T follicular helper cell (primary cell): ENCODE measurements at regions not wholly inside any gene's neighbourhood (a gene's known extent, or its start where the extent isn't known, plus 50 kb on each side); places are given as distances from the start of the nearest gene placed in this dataset.

Experiments used
- DNase-seq: peaks from one replicate; pipeline ENCODE4 v3.0.0-alpha.2; 2020; ENCODE audit warnings: low read depth

- DNase-seq = no peak
These were observed 259.6 kb upstream of the RGS6 start for GRCh38 chr14:71672596-71672995.

- no peak for DNase-seq
These were observed 256.9 kb upstream of the RGS6 start for GRCh38 chr14:71675126-71675899.

- no peak for DNase-seq
These were observed 256.3 kb upstream of the RGS6 start for GRCh38 chr14:71675900-71676287.

GRCh38 chr14:71680736-71681387 lies 251.4 kb upstream of the RGS6 start:
- no peak for DNase-seq

GRCh38 chr14:71682337-71682736 lies 249.9 kb upstream of the RGS6 start:
- DNase-seq = no peak

GRCh38 chr14:71684323-71684722 lies 247.9 kb upstream of the RGS6 start:
- DNase-seq = no peak

GRCh38 chr14:71686677-71687076 lies 245.6 kb upstream of the RGS6 start:
- no peak for DNase-seq

- no peak for DNase-seq
These were observed 244.9 kb upstream of the RGS6 start for GRCh38 chr14:71687166-71687831.

GRCh38 chr14:71688576-71688975 lies 243.7 kb upstream of the RGS6 start:
- DNase-seq = no peak

- DNase-seq = no peak
These were observed 241.8 kb upstream of the RGS6 start for GRCh38 chr14:71690478-71690877.

- no peak for DNase-seq
These were observed 239.7 kb upstream of the RGS6 start for GRCh38 chr14:71692496-71692895.

GRCh38 chr14:71693381-71693780 lies 238.8 kb upstream of the RGS6 start:
- DNase-seq = no peak

GRCh38 chr14:71694591-71695530 lies 237.4 kb upstream of the RGS6 start:
- no peak for DNase-seq

- DNase-seq = no peak
These were observed 236.4 kb upstream of the RGS6 start for GRCh38 chr14:71695611-71696350.

GRCh38 chr14:71698027-71698426 lies 234.2 kb upstream of the RGS6 start:
- no peak for DNase-seq

- DNase-seq = no peak
These were observed 233.6 kb upstream of the RGS6 start for GRCh38 chr14:71698673-71699072.

- no peak for DNase-seq
These were observed 230.2 kb upstream of the RGS6 start for GRCh38 chr14:71701990-71702389.

- no peak for DNase-seq
These were observed 229.4 kb upstream of the RGS6 start for GRCh38 chr14:71702786-71703185.

- DNase-seq = no peak
These were observed 228.8 kb upstream of the RGS6 start for GRCh38 chr14:71703477-71703876.

- DNase-seq = no peak
These were observed 228.0 kb upstream of the RGS6 start for GRCh38 chr14:71704210-71704609.

- no peak for DNase-seq
These were observed 226.8 kb upstream of the RGS6 start for GRCh38 chr14:71705460-71705859.
